Endothelial cell of umbilical vein (primary cell): ENCODE measurements at regions not wholly inside any gene's neighbourhood (a gene's known extent, or its start where the extent isn't known, plus 50 kb on each side); places are given as distances from the start of the nearest gene placed in this dataset.
A peak's percentile ranks its signal among the peaks of the same experiment; 100 is the strongest.

Source experiments
- BruUV-seq: library from RNA; stranded (reverse); fragments of 400-500 nt; replicated peaks from 2 replicates; lab custom pipeline; 2021; lab: Mats Ljungman, UMichigan
- CTCF ChIA-PET: fragments of 300-600, 350-600 bp; sonication (Branson Sonifier 250); formaldehyde crosslinking; loops from one replicate; lab custom pipeline; 2021; ENCODE audit warnings: antibody characterized with exemption, inconsistent platforms; lab: Charles Lee
- POLR2A ChIA-PET: fragments of 300-600, 350-600 bp; sonication (Branson Sonifier 250); formaldehyde crosslinking; loops from one replicate; lab custom pipeline; 2021; ENCODE audit warnings: antibody characterized with exemption, inconsistent platforms; lab: Charles Lee
- DNase-seq: peaks from one replicate; pipeline ENCODE4 v3.0.0-alpha.2; 2011; ENCODE audit warnings: low read depth, low spot score
- FAIRE-seq: peaks from 2 replicates; lab custom pipeline; 2011; peaks lifted over from hg19 to GRCh38; lab: Jason Lieb, UNC
- H2AFZ ChIP-seq: 2 replicates; pipeline ENCODE4 v1.6.0; 2012; ENCODE audit warnings: low read depth, low read length, control low read depth, inconsistent platforms
- H3K27ac ChIP-seq: 2 replicates; pipeline ENCODE4 v1.5.1; 2011; ENCODE audit warnings: low read depth, mild to moderate bottlenecking, control low read depth, low read length, moderate library complexity; ENCODE audit not compliant: insufficient read depth
- H3K27me3 ChIP-seq, 2 experiments: 2 replicates each; pipeline versions ENCODE4 v1.6.0 to v1.6.1; 2011; ENCODE audit warnings: low read length in 2 of 2, mixed read lengths in 1 of 2; ENCODE audit not compliant: control insufficient read depth in 2 of 2, insufficient read depth in 2 of 2
- H3K36me3 ChIP-seq, 2 experiments: 2 replicates in 1 of 2; 3 replicates in 1 of 2; pipeline ENCODE4 v1.5.1; 2011; ENCODE audit warnings: low read length in 2 of 2, mild to moderate bottlenecking in 1 of 2, moderate library complexity in 1 of 2; ENCODE audit not compliant: control insufficient read depth in 2 of 2, insufficient read depth in 2 of 2; ENCODE audit errors: extremely low read depth in 1 of 2
- H3K4me1 ChIP-seq: 3 replicates; pipeline ENCODE4 v1.5.1; 2011; ENCODE audit warnings: mild to moderate bottlenecking, low read length; ENCODE audit not compliant: control insufficient read depth, insufficient read depth; ENCODE audit errors: extremely low read depth
- H3K4me2 ChIP-seq: 2 replicates; pipeline ENCODE4 v1.6.1; 2011; ENCODE audit warnings: low read length, control low read depth, mixed read lengths; ENCODE audit not compliant: insufficient read depth
- H3K4me3 ChIP-seq, 3 experiments: fragments of 200-600 bp in 1 of 3; sonication (generic), shearing (Covaris generic) in 1 of 3; replicated peaks in 1 of 3; 2 replicates each; pipeline ENCODE4 v1.5.1; 2011 to 2016; ENCODE audit warnings: control low read depth in 3 of 3, low read length in 3 of 3, mild to moderate bottlenecking in 2 of 3, inconsistent platforms in 1 of 3, low read depth in 1 of 3, moderate library complexity in 1 of 3; ENCODE audit not compliant: insufficient read depth in 1 of 3
- H3K79me2 ChIP-seq: 2 replicates; pipeline ENCODE4 v1.6.0; 2012; ENCODE audit warnings: low read length, inconsistent platforms; ENCODE audit not compliant: control insufficient read depth, insufficient read depth
- H3K9ac ChIP-seq: replicated peaks from 2 replicates; pipeline ENCODE3; 2011; ENCODE audit warnings: low read length, control low read depth; ENCODE audit not compliant: insufficient read depth; ENCODE audit errors: extremely low read depth
- H3K9me1 ChIP-seq: replicated peaks from 3 replicates; pipeline ENCODE4 v1.6.0; 2011; ENCODE audit warnings: mild to moderate bottlenecking, low read length; ENCODE audit not compliant: control insufficient read depth, insufficient read depth; ENCODE audit errors: extremely low read depth
- H3K9me3 ChIP-seq: replicated peaks from 2 replicates; pipeline ENCODE4 v1.5.1; 2012; ENCODE audit warnings: low read length, inconsistent platforms; ENCODE audit not compliant: control insufficient read depth, insufficient read depth
- H4K20me1 ChIP-seq: replicated peaks from 2 replicates; pipeline ENCODE3; 2011; ENCODE audit warnings: mild to moderate bottlenecking, low read length; ENCODE audit not compliant: control insufficient read depth, insufficient read depth; ENCODE audit errors: extremely low read depth
- CTCF ChIP-seq, 2 donors: IDR thresholded peaks; 1 replicate in 1 of 2; 2 replicates in 1 of 2; pipeline ENCODE4 v1.5.1; 2011; ENCODE audit warnings: low read length in 2 of 2, mild to moderate bottlenecking in 2 of 2, moderate library complexity in 2 of 2, control low read depth in 1 of 2, inconsistent platforms in 1 of 2, low read depth in 1 of 2; ENCODE audit not compliant: insufficient read depth in 1 of 2; ENCODE audit errors: extremely low read depth in 1 of 2
- EZH2 ChIP-seq: IDR thresholded peaks from 2 replicates; pipeline ENCODE4 v1.6.1; 2012; ENCODE audit warnings: borderline replicate concordance, low read depth, mild to moderate bottlenecking, moderate library complexity, low read length, inconsistent platforms; ENCODE audit not compliant: severe bottlenecking
- FOS ChIP-seq: IDR thresholded peaks from 2 replicates; pipeline ENCODE4 v1.6.1; 2011; ENCODE audit warnings: mild to moderate bottlenecking, low read length, moderate library complexity, borderline replicate concordance; ENCODE audit not compliant: insufficient read depth
- GATA2 ChIP-seq: IDR thresholded peaks from 2 replicates; pipeline ENCODE4 v1.7.0; 2011; ENCODE audit warnings: low read depth, mild to moderate bottlenecking, moderate library complexity, mixed read lengths, low read length; ENCODE audit not compliant: insufficient read length, insufficient read depth
- JUN ChIP-seq: IDR thresholded peaks from 2 replicates; pipeline ENCODE4 v1.6.1; 2011; ENCODE audit warnings: borderline replicate concordance, low read depth; ENCODE audit not compliant: insufficient read length, insufficient read depth
- MAX ChIP-seq: IDR thresholded peaks from 2 replicates; pipeline ENCODE4 v1.6.1; 2011; ENCODE audit not compliant: insufficient read depth, insufficient read length
- MYC ChIP-seq: IDR thresholded peaks from one replicate; pipeline ENCODE4 v1.6.1; 2011; ENCODE audit warnings: mild to moderate bottlenecking, low read depth, low read length
- POLR2A ChIP-seq: IDR thresholded peaks from 2 replicates; pipeline ENCODE4 v1.6.1; 2012; ENCODE audit warnings: low read depth, mild to moderate bottlenecking, control low read depth, low read length
- POLR2AphosphoS5 ChIP-seq: IDR thresholded peaks from 2 replicates; pipeline ENCODE4 v1.6.1; 2012; ENCODE audit warnings: low read depth, mild to moderate bottlenecking, control low read depth, low read length, moderate library complexity; ENCODE audit not compliant: insufficient read depth
- dilution Hi-C: fragments of 300-500 bp; cut with MboI; formaldehyde crosslinking; loops from one replicate; pipeline ENCODE4 v1.15.0; 2019; ENCODE audit warnings: low sequenced_read_pairs; ENCODE audit not compliant: extremely low pct_ligation_motif_present
- intact Hi-C: fragments of 100-400 bp; cut with micrococcal nuclease; formaldehyde crosslinking; loops from one replicate; pipeline ENCODE4 v1.10.0; 2022

GRCh38 chr4:147103403-147103946 lies 157.8 kb upstream of the TTC29 start:
- Histone ChIP-seq H3K27me3 (peaks cover 4 to 7% of the 10 kb centered on the region in 2 experiments), H3K9me3 (no peaks in the 10 kb centered on the region), H3K4me2 (no peak overlapping the region), H3K79me2 (no peaks in the 10 kb centered on the region), H3K9me1 (no peaks in the 10 kb centered on the region), H3K27ac (no peak overlapping the region), H2AFZ (no peak overlapping the region), H3K4me1 (no peaks in the 10 kb centered on the region), H3K4me3 (no peak overlapping the region), H4K20me1 (no peaks in the 10 kb centered on the region), H3K9ac (no peak overlapping the region), H3K36me3 (no peaks in the 10 kb centered on the region)
- ChIA-PET POLR2A (no interaction called here), CTCF (interaction anchor here (0.8 to 1.3 kb wide), 3 partner anchors 84 to 487 kb away, joined by 3 to 4 read pairs (median 4); no protein-coding TSS in a partner anchor)
- intact Hi-C loops (no loop called here), dilution Hi-C loops (no loop called here)
- DNase-seq (peak; percentile 36), FAIRE-seq (no peak)
- no TSS peak for BruUV-seq
- no peak for TF ChIP-seq MAX
- no peak for TF ChIP-seq JUN

- CTCF ChIA-PET = interaction anchor here (1.1 kb wide), 1 partner anchor 7 kb away, joined by 5 read pairs; no protein-coding TSS in a partner anchor
- Histone ChIP-seq H3K9me3 (no peaks in the 10 kb centered on the region), H4K20me1 (no peaks in the 10 kb centered on the region), H3K9me1 (no peaks in the 10 kb centered on the region), H3K4me2 (no peak overlapping the region), H3K27me3 (peaks cover 0 to 2% of the 10 kb centered on the region in 2 experiments), H3K4me3 (no peak overlapping the region), H3K79me2 (no peaks in the 10 kb centered on the region), H3K4me1 (no peaks in the 10 kb centered on the region), H3K9ac (no peak overlapping the region), H3K36me3 (no peaks in the 10 kb centered on the region), H3K27ac (no peak overlapping the region), H2AFZ (no peak overlapping the region)
- TF ChIP-seq CTCF (IDR thresholded peaks at IDR 0.05; ENCODE audit: extremely low read depth in 1 of 2, insufficient read depth in 1 of 2, low read depth in 1 of 2, low read length in 2 of 2) (no peak), FOS (no peak), POLR2A (no peak), JUN (no peak), GATA2 (no peak), MYC (no peak), MAX (no peak), POLR2AphosphoS5 (no peak), EZH2 (no peak)
- FAIRE-seq = no peak
- POLR2A ChIA-PET = no interaction called here
- dilution Hi-C loops (no loop called here), intact Hi-C loops (no loop called here)
- no peak for DNase-seq
- no TSS peak for BruUV-seq
Measured at GRCh38 chr4:147104768-147105167, 159.1 kb upstream of the TTC29 start.
